IMR-90 (cell line): ENCODE measurements at regions not wholly inside any gene's neighbourhood (a gene's known extent, or its start where the extent isn't known, plus 50 kb on each side); places are given as distances from the start of the nearest gene placed in this dataset.

ENCODE experiments used
- ATAC-seq: fragments of 200-7000 bp; cut with Tn5 transposase; 2 replicates; pipeline ENCODE4 v1.9.1; 2020; ENCODE audit warnings: low read depth, mild to moderate bottlenecking, moderate library complexity
- BruUV-seq: library from RNA; stranded (reverse); fragments of 400-500 nt; replicated peaks from 2 replicates; lab custom pipeline; 2021; lab: Mats Ljungman, UMichigan
- CTCF ChIA-PET: fragments of 300-600 bp; formaldehyde crosslinking; extraction: SDS; loops from one replicate; lab custom pipeline; 2021; ENCODE audit warnings: antibody characterized with exemption; lab: Yijun Ruan, JAX
- POLR2A ChIA-PET: fragments of 300-600 bp; sonication (Branson Sonifier 250); formaldehyde crosslinking; loops from one replicate; lab custom pipeline; 2022; ENCODE audit warnings: antibody characterized with exemption; ENCODE audit not compliant: unreplicated experiment; lab: Charles Lee
- DNase-seq: peaks from one replicate; pipeline ENCODE4 v3.0.0; 2013
- H2AFZ ChIP-seq: replicated peaks from 2 replicates; pipeline ENCODE3; 2013; ENCODE audit warnings: low read length, mild to moderate bottlenecking; ENCODE audit not compliant: poor library complexity
- H2AK5ac ChIP-seq: 2 replicates; pipeline ENCODE4 v1.6.1; 2013; ENCODE audit warnings: low read depth, low read length, inconsistent platforms
- H2AK9ac ChIP-seq: replicated peaks from 2 replicates; pipeline ENCODE3; 2013; ENCODE audit warnings: mild to moderate bottlenecking, low read depth, low read length, moderate library complexity; ENCODE audit not compliant: poor library complexity
- H2BK120ac ChIP-seq: 2 replicates; pipeline ENCODE4 v1.6.1; 2013; ENCODE audit warnings: low read depth, low read length, inconsistent platforms
- H2BK15ac ChIP-seq: 3 replicates; pipeline ENCODE4 v1.6.1; 2013; ENCODE audit warnings: low read depth, low read length, inconsistent platforms
- H2BK20ac ChIP-seq: 2 replicates; pipeline ENCODE4 v1.6.1; 2013; ENCODE audit warnings: low read depth, mild to moderate bottlenecking, inconsistent platforms, low read length, moderate library complexity
- H2BK5ac ChIP-seq: 2 replicates; pipeline ENCODE4 v1.6.1; 2013; ENCODE audit warnings: mild to moderate bottlenecking, low read depth, low read length, inconsistent platforms; ENCODE audit not compliant: poor library complexity, severe bottlenecking
- H3K14ac ChIP-seq: replicated peaks from 2 replicates; pipeline ENCODE4 v1.6.1; 2013; ENCODE audit warnings: low read depth, low read length, inconsistent platforms
- H3K18ac ChIP-seq: 2 replicates; pipeline ENCODE4 v1.6.1; 2013; ENCODE audit warnings: low read depth, low read length, control low read depth
- H3K23ac ChIP-seq: 2 replicates; pipeline ENCODE4 v1.6.1; 2013; ENCODE audit warnings: low read depth, low read length, inconsistent platforms
- H3K27ac ChIP-seq: 2 replicates; pipeline ENCODE4 v1.5.1; 2013; ENCODE audit warnings: mild to moderate bottlenecking, control low read depth, low read length; ENCODE audit not compliant: insufficient read depth
- H3K27me3 ChIP-seq: 2 replicates; pipeline ENCODE4 v1.6.1; 2013; ENCODE audit warnings: low read length; ENCODE audit not compliant: control insufficient read depth, insufficient read depth
- H3K36me3 ChIP-seq: 2 replicates; pipeline ENCODE4 v1.6.1; 2013; ENCODE audit warnings: low read length, mixed read lengths; ENCODE audit not compliant: control insufficient read depth, insufficient read depth
- H3K4ac ChIP-seq: 2 replicates; pipeline ENCODE4 v1.6.1; 2013; ENCODE audit warnings: low read depth, low read length, inconsistent platforms
- H3K4me1 ChIP-seq: 2 replicates; pipeline ENCODE4 v1.6.1; 2013; ENCODE audit warnings: low read length, mixed read lengths; ENCODE audit not compliant: control insufficient read depth, insufficient read depth
- H3K4me2 ChIP-seq: 2 replicates; pipeline ENCODE4 v1.6.1; 2013; ENCODE audit warnings: low read depth, mild to moderate bottlenecking, control low read depth, low read length, moderate library complexity
- H3K4me3 ChIP-seq: 2 replicates; pipeline ENCODE4 v1.5.1; 2013; ENCODE audit warnings: low read depth, mild to moderate bottlenecking, control low read depth, low read length, moderate library complexity; ENCODE audit not compliant: insufficient read depth
- H3K56ac ChIP-seq: 2 replicates; pipeline ENCODE4 v1.6.1; 2013; ENCODE audit warnings: low read length, inconsistent platforms; ENCODE audit not compliant: insufficient read depth; ENCODE audit errors: extremely low read depth
- H3K79me1 ChIP-seq, 2 experiments: 2 replicates each; pipeline ENCODE4 v1.6.1; 2013; ENCODE audit warnings: low read length in 2 of 2, inconsistent platforms in 1 of 2, low read depth in 1 of 2
- H3K9ac ChIP-seq: 2 replicates; pipeline ENCODE4 v1.6.1; 2013; ENCODE audit warnings: low read depth, low read length, control low read depth
- H3K9me1 ChIP-seq: 2 replicates; pipeline ENCODE4 v1.6.1; 2013; ENCODE audit warnings: low read length, inconsistent platforms; ENCODE audit not compliant: insufficient read depth
- H3K9me3 ChIP-seq: 2 replicates; pipeline ENCODE4 v1.6.1; 2013; ENCODE audit warnings: low read length; ENCODE audit not compliant: control insufficient read depth, insufficient read depth
- H4K20me1 ChIP-seq: 2 replicates; pipeline ENCODE4 v1.6.1; 2013; ENCODE audit warnings: low read length, inconsistent platforms; ENCODE audit not compliant: insufficient read depth
- H4K5ac ChIP-seq: 2 replicates; pipeline ENCODE4 v1.6.1; 2013; ENCODE audit warnings: mild to moderate bottlenecking, low read depth, low read length, control low read depth
- H4K8ac ChIP-seq, 2 experiments: 2 replicates each; pipeline ENCODE4 v1.6.1; 2013; ENCODE audit warnings: low read depth in 2 of 2, low read length in 2 of 2, control low read depth in 1 of 2, inconsistent platforms in 1 of 2
- H4K91ac ChIP-seq: 2 replicates; pipeline ENCODE4 v1.6.1; 2013; ENCODE audit warnings: low read depth, low read length, inconsistent platforms; ENCODE audit not compliant: insufficient read depth
- BHLHE40 ChIP-seq: fragments of 150-350 bp; IDR thresholded peaks from 2 replicates; pipeline ENCODE4 v1.6.1; 2016; ENCODE audit warnings: mild to moderate bottlenecking, low read depth, low read length
- CEBPB ChIP-seq: IDR thresholded peaks from 2 replicates; pipeline ENCODE4 v1.6.1; 2012; ENCODE audit warnings: low read depth, low read length, improper control_type of control experiment
- CHD1 ChIP-seq: IDR thresholded peaks from 2 replicates; pipeline ENCODE4 v1.6.1; 2012; ENCODE audit warnings: low read depth, low read length, improper control_type of control experiment
- CTCF ChIP-seq: conservative IDR thresholded peaks from 2 replicates; pipeline ENCODE4 v1.5.1; 2012; ENCODE audit warnings: mild to moderate bottlenecking, low read depth, low read length, improper control_type of control experiment
- ELK1 ChIP-seq: fragments of 150-350 bp; IDR thresholded peaks from 2 replicates; pipeline ENCODE4 v1.6.1; 2016; ENCODE audit warnings: low read depth, mild to moderate bottlenecking, low read length, moderate library complexity, borderline replicate concordance
- MAFK ChIP-seq: IDR thresholded peaks from 2 replicates; pipeline ENCODE4 v1.6.1; 2012; ENCODE audit warnings: low read depth, low read length, improper control_type of control experiment
- MAZ ChIP-seq: IDR thresholded peaks from 2 replicates; pipeline ENCODE4 v1.6.1; 2012; ENCODE audit warnings: low read depth, mild to moderate bottlenecking, low read length, improper control_type of control experiment, moderate library complexity, borderline replicate concordance
- MXI1 ChIP-seq: IDR thresholded peaks from 2 replicates; pipeline ENCODE4 v1.6.1; 2012; ENCODE audit warnings: low read depth, mild to moderate bottlenecking, low read length, moderate library complexity, borderline replicate concordance
- NFE2L2 ChIP-seq: fragments of 150-350 bp; IDR thresholded peaks from 2 replicates; pipeline ENCODE4 v1.6.1; 2016; ENCODE audit warnings: low read depth, mild to moderate bottlenecking, low read length
- RAD21 ChIP-seq: IDR thresholded peaks from 2 replicates; pipeline ENCODE4 v1.6.1; 2012; ENCODE audit warnings: low read length, improper control_type of control experiment
- RCOR1 ChIP-seq: IDR thresholded peaks from 2 replicates; pipeline ENCODE4 v1.6.1; 2012; ENCODE audit warnings: mild to moderate bottlenecking, low read length, improper control_type of control experiment; ENCODE audit not compliant: insufficient replicate concordance
- WGBS, 2 experiments: methylation state at CpG; one replicate each; pipeline versions ENCODE4 v1.1.5 to v1.1.7; 2013; ENCODE audit warnings: missing lambda C conversion rate in 2 of 2; ENCODE audit not compliant: insufficient read length in 1 of 2; ENCODE audit errors: extremely low coverage in 2 of 2; 5-methylcytosine and 5-hydroxymethylcytosine counted together
- dilution Hi-C: fragments of 300-500 bp; cut with HindIII; formaldehyde crosslinking; loops from one replicate; pipeline ENCODE4 v1.14.3; 2018; ENCODE audit warnings: low sequenced_read_pairs; ENCODE audit not compliant: unreplicated experiment
- in situ Hi-C: fragments of 300-500 bp; cut with MboI; formaldehyde crosslinking; loops from 3 replicates; pipeline ENCODE4 v1.14.3; 2019; ENCODE audit warnings: low sequenced_read_pairs, inconsistent platforms, mixed read lengths
- intact Hi-C: fragments of 100-400 bp; cut with micrococcal nuclease; formaldehyde crosslinking; loops from 2 replicates; pipeline ENCODE4 v1.10.0; 2022
- TF ChIP-seq, protein P1 (sequence below): fragments of 150-350 bp; IDR thresholded peaks from 2 replicates; pipeline ENCODE4 v1.6.1; 2017; ENCODE audit warnings: mild to moderate bottlenecking, antibody characterized with exemption, low read length, low read depth

DNA sequence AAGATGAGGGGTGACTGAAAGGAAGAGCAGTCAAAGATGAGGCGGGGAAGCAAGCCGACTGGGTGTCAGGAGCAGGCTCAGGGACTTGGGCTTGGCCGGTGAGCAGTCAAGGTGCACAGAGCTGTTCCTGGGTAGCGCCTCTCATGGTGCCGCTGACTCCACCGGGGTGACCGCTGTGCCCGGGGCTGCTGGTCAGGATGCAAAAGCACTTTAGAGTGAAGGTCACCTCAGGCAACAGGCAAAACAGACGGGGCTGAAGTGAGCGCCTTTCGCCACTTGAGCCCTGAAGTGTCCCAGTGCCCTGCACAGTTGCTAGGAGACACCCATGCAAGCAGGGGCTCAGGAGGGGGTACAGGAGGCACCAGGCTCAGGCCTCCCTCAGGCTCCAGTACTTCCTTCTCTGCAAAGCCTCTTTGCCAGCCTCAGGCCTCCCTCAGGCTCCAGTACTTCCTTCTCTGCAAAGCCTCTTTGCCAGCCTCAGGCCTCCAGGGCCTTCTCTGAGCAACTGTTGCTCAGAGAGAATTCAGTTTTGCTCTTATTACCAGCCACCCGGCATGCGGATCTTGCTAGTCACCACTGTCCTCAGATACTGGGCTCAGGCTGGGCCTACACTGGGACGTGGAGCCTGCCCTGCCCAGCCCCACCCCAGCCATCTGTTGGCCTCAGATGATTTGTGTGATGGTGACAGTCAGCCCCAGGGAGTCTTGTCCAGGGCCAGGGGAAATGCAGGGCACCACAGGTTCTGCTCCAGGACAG lies 99.7 kb upstream of the IRF2BP2 start:
- no TSS peak for BruUV-seq
- H3K27me3 ChIP-seq: no peaks in the 10 kb centered on the region
- peak overlapping the region; percentile 58; the same call in 1 of the 2 replicates for H2BK120ac ChIP-seq
- WGBS, 2 experiments: 92% methylated on average over 6 of the region's 14 CpGs; no CpG with 5 or more reads in 1 of the 2 experiments
- H4K8ac ChIP-seq: peak overlapping the region in 1 of 2 experiments; percentile 20; a peak in 1 of 4 replicates
- H2BK20ac ChIP-seq: peak overlapping the region; percentile 48; the same call in 1 of the 2 replicates
- H2BK5ac ChIP-seq: no peak overlapping the region
- no peak overlapping the region for H2AFZ ChIP-seq
- DNase-seq (no peak), ATAC-seq (no peak)
- H3K4me3 ChIP-seq: no peak overlapping the region
- no peaks in the 10 kb centered on the region for H3K36me3 ChIP-seq
- no peak overlapping the region for H3K4me2 ChIP-seq
- no peaks in the 10 kb centered on the region for H3K9me3 ChIP-seq
- H3K4ac ChIP-seq: peak overlapping the region; percentile 66; the same call in 1 of the 2 replicates
- no peak overlapping the region; the same call in 2 of the 3 replicates for H2BK15ac ChIP-seq
- in situ Hi-C loops (no loop called here), intact Hi-C loops (no loop called here), dilution Hi-C loops (no loop called here)
- H4K91ac ChIP-seq: peak overlapping the region; percentile 58
- ChIA-PET POLR2A (no interaction called here), CTCF (no interaction called here)
- no peak overlapping the region for H3K9ac ChIP-seq
- peak overlapping the region; percentile 78 for H2AK9ac ChIP-seq
- H3K9me1 ChIP-seq: peaks cover 13% of the 10 kb centered on the region; the same call in 1 of the 2 replicates
- peaks cover 8% of the 10 kb centered on the region for H3K4me1 ChIP-seq
- H3K14ac ChIP-seq: peak overlapping the region; percentile 16; the same call in 1 of the 2 replicates
- H3K56ac ChIP-seq: no peak overlapping the region
- no peak overlapping the region for H3K23ac ChIP-seq
- H3K18ac ChIP-seq: peak overlapping the region; percentile 29; the same call in 1 of the 2 replicates
- no peaks in the 10 kb centered on the region for H3K79me1 ChIP-seq
- no peak overlapping the region for H4K5ac ChIP-seq
- no peak for TF ChIP-seq NFE2L2
- TF ChIP-seq MXI1: no peak
- no peak for TF ChIP-seq CTCF
- no peak for TF ChIP-seq RAD21
- TF ChIP-seq, protein P1, sequence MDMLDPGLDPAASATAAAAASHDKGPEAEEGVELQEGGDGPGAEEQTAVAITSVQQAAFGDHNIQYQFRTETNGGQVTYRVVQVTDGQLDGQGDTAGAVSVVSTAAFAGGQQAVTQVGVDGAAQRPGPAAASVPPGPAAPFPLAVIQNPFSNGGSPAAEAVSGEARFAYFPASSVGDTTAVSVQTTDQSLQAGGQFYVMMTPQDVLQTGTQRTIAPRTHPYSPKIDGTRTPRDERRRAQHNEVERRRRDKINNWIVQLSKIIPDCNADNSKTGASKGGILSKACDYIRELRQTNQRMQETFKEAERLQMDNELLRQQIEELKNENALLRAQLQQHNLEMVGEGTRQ: no peak
- no peak for TF ChIP-seq RCOR1
- no peak for TF ChIP-seq ELK1
- TF ChIP-seq BHLHE40: no peak
- no peak for TF ChIP-seq MAFK
- TF ChIP-seq CHD1: no peak
- no peak for TF ChIP-seq MAZ
- no peak for TF ChIP-seq CEBPB
- peak overlapping the region; percentile 84 for H2AK5ac ChIP-seq
- H3K27ac ChIP-seq: no peak overlapping the region
- H4K20me1 ChIP-seq: no peaks in the 10 kb centered on the region
